ENCODE measurements at regions not wholly inside any gene's neighbourhood (a gene's known extent, or its start where the extent isn't known, plus 50 kb on each side); places are given as distances from the start of the nearest gene placed in this dataset.
"Not testable (repeated sequence)": the region's sequence is repeated elsewhere in the genome, so short reads cannot be mapped to it uniquely, and the experiment has no call there.

DNA sequence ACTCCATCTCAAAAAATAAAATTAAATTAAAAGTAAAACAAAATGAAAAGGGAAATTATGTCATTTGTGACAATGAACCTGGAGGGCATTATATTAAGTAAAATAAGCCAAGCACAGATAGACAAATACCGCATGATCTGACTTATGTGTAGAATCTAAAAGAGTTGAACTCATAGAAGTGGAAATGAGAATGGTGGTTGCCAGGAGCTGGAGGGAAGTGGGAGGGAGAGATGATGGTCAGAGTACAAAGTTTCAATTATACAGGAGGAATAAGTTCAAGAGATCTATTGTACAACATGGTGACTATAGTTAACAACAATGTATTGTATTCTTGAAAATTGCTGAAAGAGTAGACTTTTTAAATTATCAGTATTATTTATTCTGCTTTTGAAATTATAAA lies 183.4 kb downstream of the ID4 start:
- H3K4me3 ChIP-seq (ENCODE audit: low read depth, low read length): no peak overlapping the region
- TF ChIP-seq, protein P1, sequence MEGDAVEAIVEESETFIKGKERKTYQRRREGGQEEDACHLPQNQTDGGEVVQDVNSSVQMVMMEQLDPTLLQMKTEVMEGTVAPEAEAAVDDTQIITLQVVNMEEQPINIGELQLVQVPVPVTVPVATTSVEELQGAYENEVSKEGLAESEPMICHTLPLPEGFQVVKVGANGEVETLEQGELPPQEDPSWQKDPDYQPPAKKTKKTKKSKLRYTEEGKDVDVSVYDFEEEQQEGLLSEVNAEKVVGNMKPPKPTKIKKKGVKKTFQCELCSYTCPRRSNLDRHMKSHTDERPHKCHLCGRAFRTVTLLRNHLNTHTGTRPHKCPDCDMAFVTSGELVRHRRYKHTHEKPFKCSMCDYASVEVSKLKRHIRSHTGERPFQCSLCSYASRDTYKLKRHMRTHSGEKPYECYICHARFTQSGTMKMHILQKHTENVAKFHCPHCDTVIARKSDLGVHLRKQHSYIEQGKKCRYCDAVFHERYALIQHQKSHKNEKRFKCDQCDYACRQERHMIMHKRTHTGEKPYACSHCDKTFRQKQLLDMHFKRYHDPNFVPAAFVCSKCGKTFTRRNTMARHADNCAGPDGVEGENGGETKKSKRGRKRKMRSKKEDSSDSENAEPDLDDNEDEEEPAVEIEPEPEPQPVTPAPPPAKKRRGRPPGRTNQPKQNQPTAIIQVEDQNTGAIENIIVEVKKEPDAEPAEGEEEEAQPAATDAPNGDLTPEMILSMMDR (IDR thresholded peaks at IDR 0.05; ENCODE audit: insufficient read depth, low read length): no peak
- DNase-seq (ENCODE audit: low read depth): no peak

DNA sequence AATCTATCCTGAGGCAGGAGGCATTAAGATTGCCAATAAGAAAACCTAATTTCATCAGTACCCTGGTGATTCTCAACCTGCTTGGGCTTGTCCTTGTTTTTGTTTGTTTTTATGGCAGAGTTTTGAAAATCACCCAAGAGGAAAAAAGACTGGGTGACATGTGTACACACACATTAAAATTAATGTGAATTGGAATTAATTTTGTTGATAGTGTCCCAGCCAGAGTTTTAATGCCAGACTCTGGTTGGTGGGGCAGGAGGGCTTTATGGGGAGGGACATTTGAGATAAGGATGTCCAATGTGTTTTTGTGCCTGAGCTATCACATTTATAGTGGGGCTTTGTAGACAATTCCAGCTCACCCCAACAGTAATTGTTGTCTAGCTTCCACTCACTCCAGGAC lies 184.6 kb downstream of the ID4 start:
- no peak overlapping the region for H3K4me3 ChIP-seq (ENCODE audit: low read depth, low read length)
- TF ChIP-seq, protein P1 (IDR thresholded peaks at IDR 0.05; ENCODE audit: insufficient read depth, low read length): no peak
- DNase-seq (ENCODE audit: low read depth): no peak

DNA sequence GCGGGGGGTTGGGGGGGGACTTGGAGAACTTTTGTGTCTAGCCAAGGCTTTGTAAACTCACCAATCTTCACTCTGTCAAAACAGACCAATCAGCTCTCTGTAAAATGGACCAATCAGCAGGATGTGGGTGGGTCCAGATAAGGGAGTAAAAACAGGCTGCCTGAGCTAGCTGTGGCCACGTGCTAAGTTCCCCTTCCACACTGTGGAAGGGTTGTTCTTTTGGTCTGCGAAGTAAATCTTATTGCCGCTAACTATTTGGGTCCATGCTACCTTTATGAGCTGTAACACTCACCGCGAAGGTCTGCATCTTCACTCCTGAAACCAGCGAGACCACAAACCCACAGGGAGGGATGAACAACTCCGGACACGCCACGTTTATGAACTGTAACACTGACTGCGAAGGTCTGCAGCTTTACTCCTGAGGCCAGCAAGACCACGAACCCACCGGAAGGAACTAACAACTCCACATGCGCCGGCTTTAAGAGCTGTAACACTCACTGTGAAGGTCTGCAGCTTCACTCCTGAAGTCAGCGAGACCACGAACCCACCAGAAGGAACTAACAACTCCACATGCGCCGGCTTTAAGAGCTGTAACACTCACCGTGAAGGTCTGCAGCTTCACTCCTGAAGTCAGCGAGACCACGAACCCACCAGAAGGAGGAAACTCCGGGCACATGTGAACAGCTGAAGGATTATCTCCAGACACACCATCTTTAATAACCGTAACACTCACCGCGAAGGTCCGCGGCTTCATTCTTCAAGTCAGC lies 186.6 kb downstream of the ID4 start:
- DNase-seq (ENCODE audit: low read depth); H3K4me3 ChIP-seq (ENCODE audit: low read depth, low read length): not testable (repeated sequence)

DNA sequence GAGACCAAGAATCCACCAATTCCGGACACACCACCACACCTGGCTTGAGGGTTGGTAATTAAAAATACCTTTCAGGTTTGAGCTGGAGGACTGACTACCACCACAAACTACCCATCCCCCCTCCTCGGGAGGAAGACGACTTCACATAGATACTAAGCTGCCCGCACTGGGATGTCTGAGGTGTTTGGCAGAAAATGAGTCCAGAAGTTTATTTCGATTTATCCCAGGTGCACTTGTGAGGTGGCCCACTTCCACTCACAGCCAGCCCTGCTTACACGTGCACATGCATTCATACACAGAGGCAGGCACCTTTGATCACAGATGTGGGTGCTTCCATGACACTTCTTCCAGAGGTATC lies 187.1 kb downstream of the ID4 start:
- no peak for DNase-seq (ENCODE audit: low read depth)
- TF ChIP-seq, protein P1 (IDR thresholded peaks at IDR 0.05; ENCODE audit: insufficient read depth, low read length): no peak
- no peak overlapping the region for H3K4me3 ChIP-seq (ENCODE audit: low read depth, low read length)

DNA sequence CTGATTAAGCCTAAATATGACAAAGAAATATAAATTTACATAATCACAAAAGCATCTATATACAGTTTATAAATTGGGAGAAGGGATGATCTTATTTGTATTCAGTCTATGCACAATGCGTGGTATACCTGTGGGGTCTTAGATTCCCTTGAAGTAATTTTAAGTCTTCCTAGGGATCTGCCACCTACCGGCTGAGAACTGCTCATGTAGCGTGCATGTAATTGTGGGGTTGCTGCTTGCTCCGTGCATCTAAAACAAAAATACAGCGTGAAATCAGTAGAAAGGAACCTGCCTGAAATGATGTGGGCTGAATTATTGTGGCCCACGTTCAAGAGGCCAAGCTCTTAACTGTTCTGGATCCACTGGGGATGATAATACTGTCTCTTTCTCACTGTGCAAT lies 187.3 kb downstream of the MBOAT1 start:
- TF ChIP-seq, protein P1 (IDR thresholded peaks at IDR 0.05; ENCODE audit: insufficient read depth, low read length): no peak
- DNase-seq (ENCODE audit: low read depth): no peak
- no peak overlapping the region for H3K4me3 ChIP-seq (ENCODE audit: low read depth, low read length)

DNA sequence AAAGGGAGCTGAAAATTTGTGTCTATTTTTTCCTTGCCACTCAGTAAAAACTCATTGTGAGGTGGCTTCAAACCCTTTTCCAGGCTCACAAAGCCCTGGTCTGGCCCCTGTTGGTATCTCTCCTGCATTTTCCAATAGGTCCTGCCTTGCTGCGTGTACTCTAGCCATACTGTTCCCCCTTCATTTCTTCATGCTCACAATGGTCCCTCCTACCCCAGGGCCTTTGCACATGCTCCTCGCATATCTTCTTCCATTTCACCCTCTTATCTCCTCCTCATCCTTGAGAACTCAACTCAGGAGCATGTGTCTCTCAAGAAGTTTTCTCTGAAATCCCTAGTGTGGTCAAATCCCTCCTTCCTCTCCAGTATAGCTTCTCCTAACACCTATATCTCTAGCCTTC lies 186.6 kb downstream of the MBOAT1 start:
- DNase-seq (ENCODE audit: low read depth): no peak

DNA sequence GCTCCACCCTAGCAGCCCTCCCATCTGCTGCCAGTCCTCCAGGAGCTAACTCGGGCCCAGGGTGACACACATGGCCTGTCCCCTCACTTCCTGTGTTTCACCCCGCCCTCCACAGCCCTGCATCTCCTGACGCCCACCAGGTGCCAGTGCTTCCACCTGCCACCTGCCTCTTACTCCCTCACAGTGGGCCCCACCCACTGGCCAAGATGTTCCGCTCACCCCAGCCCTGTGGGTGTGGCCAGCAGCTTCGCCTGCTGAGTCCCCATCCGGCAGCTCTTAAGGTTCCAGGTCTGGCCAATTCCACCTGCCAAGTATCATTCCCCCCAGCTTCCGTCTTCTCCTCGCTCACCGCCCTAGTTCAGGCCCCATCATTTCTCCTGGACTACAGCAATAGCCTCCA lies 184.1 kb downstream of the MBOAT1 start:
- TF ChIP-seq, protein P1 (IDR thresholded peaks at IDR 0.05; ENCODE audit: insufficient read depth, low read length): no peak
- H3K4me3 ChIP-seq (ENCODE audit: low read depth, low read length): no peak overlapping the region
- no peak for DNase-seq (ENCODE audit: low read depth)

More for the DNA sequence above, 186.6 kb downstream of the MBOAT1 start:
- H3K4me3 ChIP-seq (ENCODE audit: low read depth, low read length): no peak overlapping the region
- TF ChIP-seq, protein P1 (IDR thresholded peaks at IDR 0.05; ENCODE audit: insufficient read depth, low read length): no peak

All from fibroblast of the aortic adventitia (primary cell).